ENCODE measurements at regions not wholly inside any gene's neighbourhood (a gene's known extent, or its start where the extent isn't known, plus 50 kb on each side); places are given as distances from the start of the nearest gene placed in this dataset.
"Not testable (repeated sequence)": the region's sequence is repeated elsewhere in the genome, so short reads cannot be mapped to it uniquely, and the experiment has no call there.

DNA sequence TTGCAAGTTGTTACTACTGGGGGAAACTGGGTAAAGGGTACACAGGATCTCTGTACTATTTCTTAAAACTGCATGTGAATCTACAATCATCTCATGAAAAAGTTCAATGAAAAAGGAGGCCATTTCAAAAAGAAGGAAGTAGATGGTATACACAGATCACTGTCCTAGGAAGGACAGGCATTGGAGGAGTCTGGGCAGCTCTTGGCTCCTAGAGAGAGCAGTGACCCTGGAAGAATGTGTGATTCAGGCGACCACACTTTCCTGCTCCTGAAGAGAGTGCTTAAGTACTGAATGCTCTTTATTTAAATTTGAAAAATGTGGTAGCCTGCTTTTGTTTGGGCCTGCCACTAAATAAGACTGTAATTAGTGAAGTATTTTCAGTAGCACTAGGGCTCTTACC lies 318.1 kb upstream of the CASK start:
- no peaks in the 10 kb centered on the region for H3K36me3 Mint-ChIP-seq
- intact Hi-C loops (cut with micrococcal nuclease) = no loop called here
- H3K4me1 Mint-ChIP-seq (ENCODE audit: low read depth) = peaks cover 3% of the 10 kb centered on the region
- POLR2A ChIA-PET = no interaction called here
- H3K27me3 Mint-ChIP-seq = no peaks in the 10 kb centered on the region
- no peak for DNase-seq
- H3K9me3 Mint-ChIP-seq = no peaks in the 10 kb centered on the region
- no peak overlapping the region for H3K27ac Mint-ChIP-seq
- H3K4me3 Mint-ChIP-seq = no peak overlapping the region
- CTCF ChIA-PET = no interaction called here

DNA sequence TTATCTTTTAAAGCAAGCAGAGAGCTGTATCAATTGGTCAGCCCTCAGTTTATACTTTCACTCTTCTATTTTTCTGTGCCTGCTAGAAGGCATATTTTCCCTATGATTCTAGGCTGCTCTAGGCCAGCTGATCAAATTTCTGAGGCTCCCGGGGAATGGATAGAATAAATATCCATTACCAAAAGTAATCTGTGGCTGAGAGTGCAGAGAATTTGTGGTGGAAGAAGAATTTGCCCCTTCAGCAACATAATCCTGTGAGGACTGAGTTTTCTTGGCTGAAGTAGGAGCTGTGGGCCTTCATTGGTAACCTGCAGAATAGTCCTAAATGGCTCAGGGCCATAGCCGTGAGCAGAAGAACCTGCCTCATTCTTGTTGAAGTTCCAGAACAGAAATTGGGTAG lies 314.6 kb upstream of the CASK start:
- no peaks in the 10 kb centered on the region for H3K27me3 Mint-ChIP-seq
- DNase-seq = no peak
- H3K4me1 Mint-ChIP-seq (ENCODE audit: low read depth) = peaks cover 3% of the 10 kb centered on the region
- H3K9me3 Mint-ChIP-seq = no peaks in the 10 kb centered on the region
- ChIA-PET CTCF (no interaction called here), POLR2A (no interaction called here)
- H3K4me3 Mint-ChIP-seq = no peak overlapping the region
- intact Hi-C loops (cut with micrococcal nuclease) = no loop called here
- no peak overlapping the region for H3K27ac Mint-ChIP-seq
- H3K36me3 Mint-ChIP-seq = no peaks in the 10 kb centered on the region

DNA sequence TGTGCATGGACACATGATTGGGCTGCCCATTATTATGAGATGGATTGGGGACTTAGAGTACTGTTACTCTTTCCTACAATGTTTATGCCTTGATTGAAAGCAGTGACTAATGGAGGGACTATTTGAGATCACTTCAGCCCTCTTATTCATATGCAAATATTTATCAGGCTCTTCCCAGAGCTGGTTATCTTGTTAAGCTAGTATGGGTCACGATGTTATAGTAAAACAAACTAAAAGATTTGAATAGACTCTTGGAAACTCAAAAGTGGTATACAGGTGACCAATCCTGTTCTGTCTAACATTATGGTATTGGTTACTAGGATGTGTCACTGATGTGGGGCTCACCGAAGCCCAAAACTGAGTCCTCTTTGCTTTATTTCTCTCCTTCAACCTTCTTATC lies 306.2 kb upstream of the CASK start:
- Mint-ChIP-seq H3K27me3 (no peaks in the 10 kb centered on the region), H3K9me3 (peaks cover 12% of the 10 kb centered on the region), H3K4me3 (no peak overlapping the region), H3K27ac (no peak overlapping the region), H3K36me3 (peaks cover 9% of the 10 kb centered on the region), H3K4me1 (ENCODE audit: low read depth) (no peaks in the 10 kb centered on the region)
- DNase-seq = no peak
- POLR2A ChIA-PET = no interaction called here
- CTCF ChIA-PET = no interaction called here
- intact Hi-C loops (cut with micrococcal nuclease) = no loop called here

DNA sequence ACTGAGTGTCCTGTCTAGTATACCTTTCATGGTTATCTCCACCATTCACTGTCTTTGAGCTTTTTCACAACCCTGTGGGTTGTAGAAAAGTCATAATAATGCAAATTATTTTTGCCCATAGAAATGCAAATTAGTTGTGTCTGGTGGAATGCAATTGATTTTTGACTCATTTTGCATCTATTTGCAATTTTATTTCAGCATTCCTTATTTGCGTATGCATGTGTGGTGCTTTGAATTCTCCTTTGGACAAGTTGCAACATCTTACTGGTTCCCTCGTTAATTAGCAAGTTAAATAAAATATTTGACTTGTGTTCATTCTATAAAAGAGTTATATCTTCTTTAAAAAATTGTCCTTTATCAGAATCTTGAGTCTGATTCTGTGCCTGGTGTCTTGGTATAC lies 297.3 kb upstream of the CASK start:
- Mint-ChIP-seq H3K27ac (no peak overlapping the region), H3K36me3 (peaks cover under 1% of the 10 kb centered on the region), H3K27me3 (no peaks in the 10 kb centered on the region), H3K4me3 (no peak overlapping the region), H3K9me3 (peaks cover 3% of the 10 kb centered on the region), H3K4me1 (ENCODE audit: low read depth) (no peaks in the 10 kb centered on the region)
- DNase-seq = no peak
- ChIA-PET CTCF (no interaction called here), POLR2A (no interaction called here)
- intact Hi-C loops (cut with micrococcal nuclease) = no loop called here

DNA sequence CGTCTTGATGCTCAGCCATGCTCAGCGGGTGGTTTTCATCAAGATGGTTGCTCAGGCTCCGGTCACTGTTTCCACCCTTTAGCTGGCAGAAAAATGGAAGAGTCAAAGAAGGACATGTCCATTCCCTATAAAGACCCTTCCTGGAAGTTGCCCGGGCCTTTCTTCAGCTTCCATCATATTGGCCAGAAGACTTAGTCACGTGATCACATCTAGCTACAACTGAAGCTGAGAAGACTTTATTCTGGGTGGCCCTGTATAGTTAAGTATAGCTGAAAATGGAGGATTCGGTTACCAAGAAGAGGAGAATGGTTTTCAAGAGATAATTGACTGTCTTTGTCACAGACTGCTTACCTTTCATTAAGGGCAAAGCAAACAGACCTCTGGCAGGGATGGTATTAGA lies 296.7 kb upstream of the CASK start:
- H3K9me3 Mint-ChIP-seq = peaks cover 3% of the 10 kb centered on the region
- H3K27me3 Mint-ChIP-seq = no peaks in the 10 kb centered on the region
- intact Hi-C loops (cut with micrococcal nuclease) = no loop called here
- H3K36me3 Mint-ChIP-seq = no peaks in the 10 kb centered on the region
- no peak for DNase-seq
- POLR2A ChIA-PET = no interaction called here
- no peaks in the 10 kb centered on the region for H3K4me1 Mint-ChIP-seq (ENCODE audit: low read depth)
- CTCF ChIA-PET = no interaction called here
- no peak overlapping the region for H3K4me3 Mint-ChIP-seq
- H3K27ac Mint-ChIP-seq = no peak overlapping the region

DNA sequence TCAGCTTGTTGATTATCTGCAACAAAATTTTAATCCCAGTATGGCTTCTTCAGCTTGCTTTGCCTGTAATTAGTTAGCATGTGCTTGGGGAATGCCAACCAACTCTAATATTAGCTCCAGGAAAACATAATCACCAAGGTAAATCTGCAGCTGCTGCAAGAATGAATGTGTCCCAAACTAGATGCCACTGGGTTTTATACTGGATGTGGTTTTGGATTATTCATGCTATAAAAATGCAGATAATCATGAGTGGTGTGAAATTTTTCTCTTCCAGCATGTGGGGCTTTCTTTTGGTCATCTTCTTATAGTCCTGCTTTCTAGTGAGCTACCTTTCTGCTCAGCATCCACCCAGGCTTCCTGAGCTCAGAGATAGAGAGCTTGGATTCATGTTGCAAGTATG lies 295.9 kb upstream of the CASK start:
- ChIA-PET POLR2A (no interaction called here), CTCF (no interaction called here)
- intact Hi-C loops (cut with micrococcal nuclease) = no loop called here
- Mint-ChIP-seq H3K4me3 (no peak overlapping the region), H3K9me3 (no peaks in the 10 kb centered on the region), H3K27me3 (no peaks in the 10 kb centered on the region), H3K27ac (no peak overlapping the region), H3K4me1 (ENCODE audit: low read depth) (no peaks in the 10 kb centered on the region), H3K36me3 (no peaks in the 10 kb centered on the region)
- no peak for DNase-seq

DNA sequence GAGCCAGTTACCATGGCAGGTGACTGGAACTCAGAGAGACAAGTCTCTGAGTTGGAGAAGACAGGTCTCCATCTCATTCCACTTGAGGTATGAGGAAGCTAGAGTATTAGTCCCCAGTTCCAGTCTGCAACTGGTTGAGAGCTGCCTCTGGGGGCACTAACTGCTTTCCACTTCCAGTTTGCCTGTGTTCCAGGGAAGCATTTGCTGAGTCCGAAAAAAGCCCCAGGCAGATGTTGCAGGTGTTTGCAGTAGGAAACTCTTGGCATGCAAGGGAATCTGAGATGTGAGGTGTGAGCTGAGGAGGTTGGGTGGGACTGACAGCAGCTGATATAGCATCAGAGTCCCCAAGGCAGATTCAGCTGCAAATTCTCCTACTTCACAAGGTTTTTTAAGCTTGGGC lies 272.2 kb upstream of the CASK start:
- Mint-ChIP-seq H3K4me1 (ENCODE audit: low read depth) (no peaks in the 10 kb centered on the region), H3K36me3 (no peaks in the 10 kb centered on the region), H3K9me3 (peaks cover 2% of the 10 kb centered on the region), H3K4me3 (no peak overlapping the region), H3K27me3 (no peaks in the 10 kb centered on the region), H3K27ac (no peak overlapping the region)
- POLR2A ChIA-PET = no interaction called here
- CTCF ChIA-PET = interaction anchor here (0.5 kb wide), 1 partner anchor 221 kb away, joined by 3 read pairs; no protein-coding TSS in a partner anchor
- no peak for DNase-seq
- intact Hi-C loops (cut with micrococcal nuclease) = no loop called here

DNA sequence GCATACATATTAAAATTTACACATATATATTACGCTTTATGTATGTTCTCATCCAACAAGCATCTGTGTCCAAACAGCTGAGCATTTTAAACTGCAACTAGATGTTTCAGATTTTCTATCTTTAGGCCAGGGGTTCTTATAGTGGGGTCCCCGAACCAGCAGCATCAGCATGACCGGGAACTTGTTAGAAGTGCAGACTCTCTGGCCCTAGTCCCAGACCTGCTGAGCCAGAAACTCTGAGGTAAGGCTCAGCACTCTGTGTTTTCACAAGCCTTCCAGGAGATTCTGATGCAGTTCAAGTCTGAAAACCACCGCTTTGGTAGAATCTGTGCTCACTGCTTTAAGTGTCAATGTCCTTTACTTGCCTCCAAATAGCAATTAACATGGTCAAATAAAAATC lies 266.2 kb upstream of the CASK start:
- CTCF ChIA-PET = no interaction called here
- no peak for DNase-seq
- POLR2A ChIA-PET = no interaction called here
- H3K9me3 Mint-ChIP-seq = peaks cover 2% of the 10 kb centered on the region
- H3K4me3 Mint-ChIP-seq = no peak overlapping the region
- H3K4me1 Mint-ChIP-seq (ENCODE audit: low read depth) = no peaks in the 10 kb centered on the region
- intact Hi-C loops (cut with micrococcal nuclease) = no loop called here
- H3K27ac Mint-ChIP-seq = no peak overlapping the region
- H3K36me3 Mint-ChIP-seq = no peaks in the 10 kb centered on the region
- H3K27me3 Mint-ChIP-seq = no peaks in the 10 kb centered on the region

DNA sequence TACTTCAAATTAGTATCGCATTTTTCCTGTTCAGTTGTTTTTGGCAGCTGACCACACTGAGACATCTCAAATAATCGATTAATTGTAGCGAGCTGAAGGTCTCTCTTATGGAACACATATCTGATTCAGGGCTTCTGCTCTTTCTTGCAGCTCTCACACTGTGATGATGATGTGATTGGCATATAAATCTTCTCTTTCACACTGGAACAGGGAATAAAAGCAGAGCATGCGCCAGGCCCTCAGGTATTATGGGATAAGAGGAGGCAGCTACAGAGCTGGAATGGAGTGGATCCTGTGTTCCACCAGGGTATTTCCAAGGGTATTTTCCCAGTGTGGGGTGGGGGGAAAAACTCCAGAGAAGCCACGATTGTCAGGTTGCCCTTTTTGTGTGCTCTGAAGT lies 265.4 kb upstream of the CASK start:
- Mint-ChIP-seq H3K27ac (no peak overlapping the region), H3K9me3 (peaks cover 2% of the 10 kb centered on the region), H3K4me3 (no peak overlapping the region), H3K27me3 (no peaks in the 10 kb centered on the region), H3K36me3 (no peaks in the 10 kb centered on the region), H3K4me1 (ENCODE audit: low read depth) (no peaks in the 10 kb centered on the region)
- intact Hi-C loops (cut with micrococcal nuclease) = no loop called here
- DNase-seq = no peak
- ChIA-PET POLR2A (no interaction called here), CTCF (no interaction called here)

DNA sequence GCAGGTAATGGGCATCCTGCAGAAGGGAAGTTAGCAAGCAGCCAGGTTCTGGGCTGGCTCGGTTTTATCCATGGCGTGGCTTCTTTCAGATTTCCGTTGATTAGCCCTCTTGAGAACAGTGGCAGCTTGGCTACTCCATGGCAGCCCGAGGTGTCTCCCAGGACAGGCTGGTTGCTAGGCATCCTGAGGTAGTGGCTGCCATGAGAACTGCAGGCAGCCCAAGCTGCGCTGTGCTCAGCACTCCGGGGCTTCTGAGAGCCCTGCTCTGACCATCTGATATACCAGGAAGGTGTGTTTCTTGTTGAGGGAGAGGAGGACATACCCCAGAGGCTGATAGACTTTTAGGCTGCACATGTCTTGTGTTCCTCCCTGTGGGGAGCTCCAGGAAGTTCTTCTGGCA lies 253.4 kb upstream of the CASK start:
- H3K27me3 Mint-ChIP-seq = no peaks in the 10 kb centered on the region
- no peak overlapping the region for H3K27ac Mint-ChIP-seq
- intact Hi-C loops (cut with micrococcal nuclease) = no loop called here
- no peak overlapping the region for H3K4me3 Mint-ChIP-seq
- H3K9me3 Mint-ChIP-seq = no peaks in the 10 kb centered on the region
- DNase-seq = no peak
- ChIA-PET CTCF (no interaction called here), POLR2A (no interaction called here)
- H3K36me3 Mint-ChIP-seq = no peaks in the 10 kb centered on the region
- no peaks in the 10 kb centered on the region for H3K4me1 Mint-ChIP-seq (ENCODE audit: low read depth)

DNA sequence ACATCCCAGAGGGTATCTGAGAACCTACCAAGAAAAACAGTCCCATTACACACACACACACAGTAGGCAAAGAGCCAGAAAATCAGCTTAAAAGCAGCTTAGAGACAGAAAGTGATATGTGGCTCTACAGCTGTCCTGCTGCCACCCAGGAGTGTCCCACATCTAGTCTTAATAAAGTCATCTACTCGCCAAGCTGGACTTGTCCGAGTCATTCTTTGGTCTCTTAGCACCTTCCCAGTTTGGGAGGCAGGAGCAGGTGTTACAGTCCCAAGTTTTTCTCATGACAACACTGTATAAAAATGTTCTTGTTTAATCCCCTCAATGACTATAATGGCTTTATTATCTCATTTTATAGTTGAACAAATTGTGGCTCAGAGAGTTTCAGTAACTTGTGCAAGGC lies 252.5 kb upstream of the CASK start:
- intact Hi-C loops (cut with micrococcal nuclease) = no loop called here
- no peak for DNase-seq
- Mint-ChIP-seq H3K36me3 (no peaks in the 10 kb centered on the region), H3K27ac (no peak overlapping the region), H3K4me1 (ENCODE audit: low read depth) (no peaks in the 10 kb centered on the region), H3K9me3 (no peaks in the 10 kb centered on the region), H3K4me3 (no peak overlapping the region), H3K27me3 (no peaks in the 10 kb centered on the region)
- ChIA-PET CTCF (no interaction called here), POLR2A (no interaction called here)

DNA sequence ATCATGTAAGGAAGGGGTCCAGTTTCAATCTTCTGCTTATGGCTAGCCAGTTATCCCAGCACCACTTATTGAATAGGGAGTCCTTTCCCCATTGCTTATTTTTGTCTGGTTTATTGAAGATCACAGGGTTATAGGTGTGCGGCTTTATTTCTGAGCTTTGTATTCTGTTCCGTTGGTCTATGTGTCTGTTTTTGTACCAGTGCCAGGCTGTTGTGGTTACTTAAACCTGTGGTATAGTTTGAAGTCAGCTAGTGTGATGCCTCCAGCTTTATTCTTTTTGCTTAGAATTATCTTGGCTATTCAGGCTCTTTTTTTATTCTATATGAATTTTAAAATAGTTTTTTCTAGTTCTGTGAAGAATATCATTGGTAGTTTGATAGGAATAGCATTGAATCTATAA lies 234.6 kb upstream of the CASK start:
- CTCF ChIA-PET; H3K4me3 Mint-ChIP-seq; H3K27ac Mint-ChIP-seq; DNase-seq; H3K36me3 Mint-ChIP-seq; H3K27me3 Mint-ChIP-seq; intact Hi-C loops (cut with micrococcal nuclease); POLR2A ChIA-PET: not testable (repeated sequence)
- Mint-ChIP-seq H3K9me3 (peaks cover 12% of the 10 kb centered on the region), H3K4me1 (ENCODE audit: low read depth) (peaks cover 10% of the 10 kb centered on the region)

DNA sequence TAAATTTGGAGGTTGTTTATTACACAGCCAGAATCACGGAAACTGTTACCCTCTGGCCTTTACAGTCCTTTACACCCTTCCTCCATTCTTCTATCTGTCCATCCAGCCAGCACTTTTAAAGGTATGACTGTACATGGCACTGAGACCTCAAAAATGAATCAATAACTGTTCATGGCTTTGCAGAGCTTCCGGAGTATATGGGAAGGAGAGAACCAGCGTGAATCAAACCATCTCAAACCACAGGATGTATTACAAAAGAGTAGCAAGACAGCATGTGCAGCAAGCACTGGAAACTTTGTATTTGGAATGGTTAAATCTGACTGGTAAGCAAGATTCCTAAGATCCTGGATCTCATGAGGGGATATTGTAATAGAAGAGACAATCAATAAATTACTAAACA lies 228.5 kb upstream of the CASK start:
- intact Hi-C loops (cut with micrococcal nuclease) = no loop called here
- Mint-ChIP-seq H3K27ac (no peak overlapping the region), H3K4me3 (no peak overlapping the region), H3K36me3 (no peaks in the 10 kb centered on the region), H3K4me1 (ENCODE audit: low read depth) (peaks cover 5% of the 10 kb centered on the region), H3K9me3 (no peaks in the 10 kb centered on the region), H3K27me3 (no peaks in the 10 kb centered on the region)
- DNase-seq = no peak
- CTCF ChIA-PET = no interaction called here
- POLR2A ChIA-PET = no interaction called here

DNA sequence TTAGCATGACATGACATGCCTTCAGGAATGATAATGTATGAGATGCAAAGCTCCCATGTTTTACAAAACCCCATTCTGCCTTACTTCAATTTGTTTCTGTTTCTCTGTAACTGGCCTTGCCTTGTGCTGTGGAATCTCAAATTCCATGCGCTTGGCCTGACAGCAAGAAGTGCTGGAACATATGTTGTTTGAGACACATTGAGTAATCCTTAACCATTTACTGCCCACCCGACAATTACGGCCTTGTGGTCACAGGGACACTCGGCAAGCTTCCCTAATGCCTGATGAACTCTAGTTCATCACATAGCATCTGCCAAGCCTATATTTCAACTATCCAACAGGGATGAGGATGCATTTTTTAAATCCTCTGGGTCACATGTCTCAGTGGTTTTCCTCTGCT lies 226.4 kb upstream of the CASK start:
- Mint-ChIP-seq H3K4me1 (ENCODE audit: low read depth) (peaks cover 5% of the 10 kb centered on the region), H3K36me3 (no peaks in the 10 kb centered on the region), H3K27ac (no peak overlapping the region), H3K9me3 (no peaks in the 10 kb centered on the region), H3K4me3 (no peak overlapping the region), H3K27me3 (no peaks in the 10 kb centered on the region)
- ChIA-PET POLR2A (no interaction called here), CTCF (no interaction called here)
- no peak for DNase-seq
- intact Hi-C loops (cut with micrococcal nuclease) = no loop called here

All from activated CD4-positive, alpha-beta memory T cell treated with anti-CD3 and anti-CD28 coated beads for 36 hours (primary cell).